ENCODE measurements at regions not wholly inside any gene's neighbourhood (a gene's known extent, or its start where the extent isn't known, plus 50 kb on each side); places are given as distances from the start of the nearest gene placed in this dataset.

DNA sequence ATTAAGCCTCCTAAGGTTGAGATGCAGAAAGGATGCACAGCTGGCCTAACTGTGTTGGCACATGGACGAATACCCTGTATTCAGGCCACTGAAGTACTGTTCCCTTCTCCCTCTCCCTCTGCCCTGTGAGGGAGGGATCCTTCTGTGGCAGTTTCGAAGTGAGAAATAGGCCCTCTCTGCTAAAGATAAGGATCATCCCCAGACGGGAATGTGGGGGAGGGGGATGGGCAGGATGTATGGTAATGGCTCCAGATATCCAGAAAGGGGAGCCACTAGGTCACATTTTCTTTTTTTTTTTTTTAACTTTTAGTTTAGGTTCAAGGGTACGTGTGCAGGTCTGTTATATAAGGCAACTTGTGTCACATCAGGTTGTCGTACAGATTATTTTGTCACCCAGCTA lies 463.1 kb downstream of the TBL1XR1 start:
- H3K36me3 ChIP-seq (replicated peaks in 1 of 2), result no peaks in the 10 kb centered on the region
- DNase-seq, result no peak
- TF ChIP-seq POLR2A (IDR thresholded peaks at IDR 0.05) (no peak), CTCF (IDR thresholded peaks at IDR 0.05) (no peak)
- 68 to 72% (median 69%) methylated on average over 5 of the region's 5 CpGs for WGBS, 4 donors
- H3K4me1 ChIP-seq (replicated peaks in 1 of 2), result no peaks in the 10 kb centered on the region
- intact Hi-C loops (cut with DNase I), result no loop called here
- H3K27ac ChIP-seq, result no peak overlapping the region
- H3K9me3 ChIP-seq (replicated peaks in 1 of 3), result no peaks in the 10 kb centered on the region
- H3K4me3 ChIP-seq, result no peak overlapping the region
- peaks cover 1% of the 10 kb centered on the region for H3K27me3 ChIP-seq

GRCh38 chr3:176724394-176724759 lies 472.9 kb downstream of the TBL1XR1 start:
- intact Hi-C loops (cut with DNase I), result no loop called here
- H3K9me3 ChIP-seq (replicated peaks in 1 of 3), result no peaks in the 10 kb centered on the region
- H3K36me3 ChIP-seq (replicated peaks in 1 of 2), result no peaks in the 10 kb centered on the region
- no peak overlapping the region for H3K27ac ChIP-seq
- no peak for TF ChIP-seq CTCF (IDR thresholded peaks at IDR 0.05)
- no peak for TF ChIP-seq POLR2A (IDR thresholded peaks at IDR 0.05)
- DNase-seq, result no peak
- no peaks in the 10 kb centered on the region for H3K27me3 ChIP-seq
- H3K4me1 ChIP-seq (replicated peaks in 1 of 2), result no peaks in the 10 kb centered on the region
- no peak overlapping the region for H3K4me3 ChIP-seq

DNA sequence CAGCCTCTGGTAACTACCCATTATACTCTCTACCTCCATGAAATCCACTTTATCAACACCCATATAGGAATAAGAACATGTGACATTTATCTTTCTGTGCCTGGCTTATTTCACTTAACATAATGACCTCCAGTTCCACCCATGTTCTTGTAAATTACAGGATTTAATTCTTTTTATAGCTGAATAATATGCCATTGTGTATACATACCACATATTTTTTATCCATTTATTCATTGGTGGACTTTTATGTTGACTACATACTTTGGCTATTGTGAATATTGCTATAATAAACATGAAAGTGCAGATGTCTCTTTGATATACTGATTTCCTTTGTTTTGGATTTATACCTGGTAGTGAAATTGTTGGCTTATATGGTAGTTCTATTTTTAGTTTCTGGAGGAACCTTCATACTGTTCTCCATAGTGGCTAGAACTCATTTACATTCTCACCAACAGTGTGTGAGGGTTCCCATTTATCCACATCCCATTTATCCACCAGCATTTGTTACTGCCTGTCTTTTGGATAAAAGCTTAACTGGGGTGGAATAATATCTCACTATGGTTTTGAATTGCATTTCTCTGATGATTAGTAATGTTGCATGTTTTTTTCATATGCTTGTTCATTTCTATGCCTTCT lies 473.4 kb downstream of the TBL1XR1 start:
- Histone ChIP-seq H3K27ac (no peak overlapping the region), H3K27me3 (no peaks in the 10 kb centered on the region), H3K4me3 (no peak overlapping the region), H3K36me3 (replicated peaks in 1 of 2) (no peaks in the 10 kb centered on the region), H3K4me1 (replicated peaks in 1 of 2) (no peaks in the 10 kb centered on the region), H3K9me3 (replicated peaks in 1 of 3) (no peaks in the 10 kb centered on the region)
- intact Hi-C loops (cut with DNase I), result no loop called here
- TF ChIP-seq CTCF (IDR thresholded peaks at IDR 0.05) (no peak), POLR2A (IDR thresholded peaks at IDR 0.05) (no peak)
- DNase-seq, result no peak

DNA sequence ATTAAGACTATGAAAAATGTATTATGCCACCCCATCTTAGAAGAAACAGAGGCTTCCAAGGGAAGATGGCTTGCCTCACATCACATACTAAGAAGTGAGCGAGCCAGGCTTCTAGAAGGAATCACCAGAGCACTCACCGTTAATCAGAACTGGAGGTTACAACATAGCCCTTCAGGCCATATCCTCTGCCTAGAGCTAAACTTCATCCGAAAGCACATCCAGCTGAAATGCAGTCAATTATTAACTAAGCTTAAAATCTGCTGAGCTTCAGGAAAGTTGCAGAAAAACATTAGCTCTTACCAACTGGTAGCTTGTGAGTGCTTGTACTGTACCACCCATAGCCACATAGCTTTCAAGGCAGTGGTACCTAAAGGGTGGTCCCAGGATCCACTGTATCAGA lies 483.2 kb downstream of the TBL1XR1 start:
- Histone ChIP-seq H3K9me3 (replicated peaks in 1 of 3) (no peaks in the 10 kb centered on the region), H3K27me3 (no peaks in the 10 kb centered on the region), H3K4me1 (replicated peaks in 1 of 2) (no peaks in the 10 kb centered on the region), H3K36me3 (replicated peaks in 1 of 2) (no peaks in the 10 kb centered on the region), H3K27ac (no peak overlapping the region), H3K4me3 (no peak overlapping the region)
- intact Hi-C loops (cut with DNase I), result no loop called here
- TF ChIP-seq POLR2A (IDR thresholded peaks at IDR 0.05) (no peak), CTCF (IDR thresholded peaks at IDR 0.05) (no peak)
- DNase-seq, result no peak
- WGBS, 4 donors, result 76 to 88% (median 86%) methylated on average over 3 of the region's 3 CpGs
